Lower lobe of right lung (tissue), 2 donors: ENCODE measurements at regions not wholly inside any gene's neighbourhood (a gene's known extent, or its start where the extent isn't known, plus 50 kb on each side); places are given as distances from the start of the nearest gene placed in this dataset.

Source experiments
- ATAC-seq, 2 donors: fragments of 200-7000 bp; cut with Tn5 transposase; one replicate each; pipeline ENCODE4 v1.9.1; 2020 to 2022; ENCODE audit warnings: mild to moderate bottlenecking in 2 of 2, moderate library complexity in 2 of 2
- DNase-seq: peaks from one replicate; pipeline ENCODE4 v3.0.0-alpha.2; 2020
- H3K27ac ChIP-seq: fragments of 200-600 bp; one replicate; pipeline ENCODE4 v1.8.0; 2022
- H3K27me3 ChIP-seq: fragments of 200-600 bp; one replicate; pipeline ENCODE4 v1.8.0; 2022; ENCODE audit warnings: low read depth
- H3K36me3 ChIP-seq: fragments of 200-600 bp; one replicate; pipeline ENCODE4 v1.8.0; 2022; ENCODE audit warnings: mild to moderate bottlenecking
- H3K4me1 ChIP-seq: fragments of 200-600 bp; one replicate; pipeline ENCODE4 v1.8.0; 2022
- H3K4me3 ChIP-seq: fragments of 200-600 bp; one replicate; pipeline ENCODE4 v1.8.0; 2022; ENCODE audit warnings: mild to moderate bottlenecking
- H3K9me3 ChIP-seq: fragments of 200-600 bp; one replicate; pipeline ENCODE4 v1.8.0; 2022
- CTCF ChIP-seq: fragments of 200-600 bp; IDR thresholded peaks from one replicate; pipeline ENCODE4 v1.8.0; 2022; ENCODE audit warnings: antibody characterized with exemption, mild to moderate bottlenecking
- intact Hi-C: fragments of 100-400 bp; cut with DNase I; formaldehyde crosslinking; loops from one replicate; pipeline ENCODE4 v1.11.0; 2022
- donor health status: DM: no; HTN: yes; CAD: no; lungs with severe emphysema.

- no peak for TF ChIP-seq CTCF
- H3K27me3 ChIP-seq, result no peaks in the 10 kb centered on the region
- H3K9me3 ChIP-seq, result no peaks in the 10 kb centered on the region
- no peaks in the 10 kb centered on the region for H3K36me3 ChIP-seq
- no peak for ATAC-seq
- H3K4me1 ChIP-seq, result no peaks in the 10 kb centered on the region
- no peak for DNase-seq
- H3K27ac ChIP-seq, result no peak overlapping the region
- no peak overlapping the region for H3K4me3 ChIP-seq
- intact Hi-C loops, result no loop called here
Measured at GRCh38 chr18:61155586-61155985, 177.6 kb upstream of the CDH20 start.

- Histone ChIP-seq H3K4me1 (no peaks in the 10 kb centered on the region), H3K27me3 (no peaks in the 10 kb centered on the region), H3K36me3 (no peaks in the 10 kb centered on the region), H3K9me3 (no peaks in the 10 kb centered on the region), H3K4me3 (no peak overlapping the region), H3K27ac (no peak overlapping the region)
- DNase-seq, result no peak
- intact Hi-C loops, result no loop called here
- no peak for ATAC-seq
- no peak for TF ChIP-seq CTCF
Measured at GRCh38 chr18:61157451-61157850, 175.8 kb upstream of the CDH20 start.

- Histone ChIP-seq H3K9me3 (no peaks in the 10 kb centered on the region), H3K4me1 (no peaks in the 10 kb centered on the region), H3K36me3 (no peaks in the 10 kb centered on the region), H3K27me3 (no peaks in the 10 kb centered on the region), H3K4me3 (no peak overlapping the region), H3K27ac (no peak overlapping the region)
- ATAC-seq (no peak), DNase-seq (no peak)
- no peak for TF ChIP-seq CTCF
- intact Hi-C loops, result no loop called here
Measured at GRCh38 chr18:61159246-61159645, 174.0 kb upstream of the CDH20 start.

DNA sequence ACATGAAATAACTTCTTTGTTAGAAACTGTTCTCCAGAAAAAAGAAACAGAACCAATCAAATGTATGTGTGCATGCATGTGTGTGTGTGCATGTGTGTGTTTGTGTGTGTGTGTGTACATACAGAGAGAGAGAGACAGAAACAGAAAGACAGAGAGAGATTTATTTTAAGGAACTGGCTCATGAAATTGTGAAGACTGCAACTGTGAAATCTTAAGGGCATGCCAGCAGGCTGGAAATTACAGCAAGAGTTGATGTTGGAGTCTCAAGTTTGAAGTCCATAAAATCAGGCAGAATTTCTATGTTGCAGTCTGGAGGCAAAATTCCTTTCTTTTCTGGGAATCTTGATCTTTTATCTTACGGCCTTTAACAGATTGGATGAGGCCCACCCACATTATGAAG is 168.9 kb upstream of the CDH20 start:
- Histone ChIP-seq H3K4me1 (no peaks in the 10 kb centered on the region), H3K4me3 (no peak overlapping the region), H3K27me3 (no peaks in the 10 kb centered on the region), H3K36me3 (no peaks in the 10 kb centered on the region), H3K9me3 (no peaks in the 10 kb centered on the region), H3K27ac (no peak overlapping the region)
- ATAC-seq (no peak), DNase-seq (no peak)
- TF ChIP-seq CTCF, result no peak
- intact Hi-C loops, result no loop called here

- H3K4me3 ChIP-seq, result no peak overlapping the region
- intact Hi-C loops, result no loop called here
- H3K9me3 ChIP-seq, result no peaks in the 10 kb centered on the region
- no peaks in the 10 kb centered on the region for H3K4me1 ChIP-seq
- ATAC-seq, result no peak
- DNase-seq, result no peak
- H3K36me3 ChIP-seq, result no peaks in the 10 kb centered on the region
- H3K27me3 ChIP-seq, result no peaks in the 10 kb centered on the region
- H3K27ac ChIP-seq, result no peak overlapping the region
- no peak for TF ChIP-seq CTCF
Measured at GRCh38 chr18:61167902-61168301, 165.3 kb upstream of the CDH20 start.

DNA sequence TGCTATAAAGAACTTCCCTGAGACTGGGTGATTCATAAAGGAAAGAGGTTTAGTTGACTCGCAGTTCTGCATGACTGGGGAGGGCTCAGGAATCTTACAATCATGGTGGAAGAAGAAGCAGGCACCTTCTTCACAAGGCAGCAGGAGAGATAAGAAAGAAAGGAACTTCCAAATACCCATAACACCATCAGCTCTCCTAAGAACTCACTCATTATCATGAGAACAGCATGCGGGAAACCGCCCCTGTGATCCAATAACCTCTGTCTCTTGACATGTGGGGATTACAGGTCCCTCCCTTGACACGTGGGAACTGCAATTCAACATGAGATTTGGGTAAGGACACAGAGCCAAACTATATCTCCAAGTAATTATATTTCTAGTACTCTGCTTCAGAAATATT is 163.8 kb upstream of the CDH20 start:
- H3K9me3 ChIP-seq, result no peaks in the 10 kb centered on the region
- no peaks in the 10 kb centered on the region for H3K36me3 ChIP-seq
- intact Hi-C loops, result no loop called here
- H3K4me3 ChIP-seq, result no peak overlapping the region
- no peak overlapping the region for H3K27ac ChIP-seq
- H3K27me3 ChIP-seq, result no peaks in the 10 kb centered on the region
- no peak for DNase-seq
- no peaks in the 10 kb centered on the region for H3K4me1 ChIP-seq
- no peak for ATAC-seq
- TF ChIP-seq CTCF, result no peak
